ENCODE measurements at regions not wholly inside any gene's neighbourhood (a gene's known extent, or its start where the extent isn't known, plus 50 kb on each side); places are given as distances from the start of the nearest gene placed in this dataset.

- no peaks in the 10 kb centered on the region for H3K79me2 ChIP-seq (replicated peaks; ENCODE audit: insufficient read depth)
- peaks cover 6% of the 10 kb centered on the region; the same call in 1 of the 2 replicates for H3K4me1 ChIP-seq (ENCODE audit: insufficient read depth)
- peaks cover 2% of the 10 kb centered on the region for H3K27me3 Mint-ChIP-seq (ENCODE audit: insufficient read depth, low read depth, poor library complexity)
- no peak overlapping the region for H3K4me3 Mint-ChIP-seq
- no peaks in the 10 kb centered on the region for H3K36me3 Mint-ChIP-seq (ENCODE audit: low read depth)
- H3F3A ChIP-seq (replicated peaks; ENCODE audit: low read depth) = no peaks in the 10 kb centered on the region
- H3K9me2 ChIP-seq (ENCODE audit: insufficient read depth) = 0 out of 2 replicates have a peak, but pooled peaks cover 3% of the 10 kb centered on the region
- ATAC-seq (no peak), DNase-seq (ENCODE audit: low spot score) (no peak)
- no peak overlapping the region for H3K27ac Mint-ChIP-seq
- H3K4me2 ChIP-seq = no peak overlapping the region
- no peaks in the 10 kb centered on the region for H3K36me3 ChIP-seq (ENCODE audit: insufficient read depth)
- no peak overlapping the region for H2AFZ ChIP-seq
- peaks cover 4% of the 10 kb centered on the region for H3K4me1 Mint-ChIP-seq
- no peaks in the 10 kb centered on the region for H3K9me3 Mint-ChIP-seq
- TF ChIP-seq CTCF (conservative IDR thresholded peaks at IDR 0.05; ENCODE audit: low read depth in 2 of 2) = no peak
- no peak for TF ChIP-seq EZH2 (IDR thresholded peaks at IDR 0.05; ENCODE audit: low read depth, unreplicated experiment)
- no peak for TF ChIP-seq POLR2AphosphoS5 (IDR thresholded peaks at IDR 0.05; ENCODE audit: low read depth)
- no peak for TF ChIP-seq STAT1 (IDR thresholded peaks at IDR 0.05; ENCODE audit: unreplicated experiment)
- TF ChIP-seq REST (IDR thresholded peaks at IDR 0.05; ENCODE audit: unreplicated experiment) = no peak
- TF ChIP-seq ETS1 (IDR thresholded peaks at IDR 0.05) = no peak
- TF ChIP-seq NANOG (IDR thresholded peaks at IDR 0.05; ENCODE audit: borderline replicate concordance) = no peak
- TF ChIP-seq ZNF462 (CRISPR knock-in tag; IDR thresholded peaks at IDR 0.05) = no peak
- no peak for TF ChIP-seq EZH2phosphoT487 (IDR thresholded peaks at IDR 0.05; ENCODE audit: unreplicated experiment)
- no peak for TF ChIP-seq JUNB (IDR thresholded peaks at IDR 0.05; ENCODE audit: unreplicated experiment)
- no peak for TF ChIP-seq ZNF331 (CRISPR knock-in tag; IDR thresholded peaks at IDR 0.05; ENCODE audit: low read depth)
- TF ChIP-seq CREB1 (CRISPR knock-in tag; IDR thresholded peaks at IDR 0.05; ENCODE audit: low read depth) = no peak
- no peak overlapping the region for H3K4me3 ChIP-seq
- H4K20me1 ChIP-seq (replicated peaks; ENCODE audit: insufficient read depth) = no peaks in the 10 kb centered on the region
- no peaks in the 10 kb centered on the region for H3K27me3 ChIP-seq (ENCODE audit: insufficient read depth)
- H3K27ac ChIP-seq (ENCODE audit: low read depth) = no peak overlapping the region
Observed at GRCh38 chr13:44218501-44219240, 155.0 kb upstream of the SERP2 start.
